IMR-90 (cell line): ENCODE measurements at regions not wholly inside any gene's neighbourhood (a gene's known extent, or its start where the extent isn't known, plus 50 kb on each side); places are given as distances from the start of the nearest gene placed in this dataset.

Experiments
- ATAC-seq: fragments of 200-7000 bp; cut with Tn5 transposase; 2 replicates; pipeline ENCODE4 v1.9.1; 2020; ENCODE audit warnings: low read depth, mild to moderate bottlenecking, moderate library complexity
- BruUV-seq: library from RNA; stranded (reverse); fragments of 400-500 nt; replicated peaks from 2 replicates; lab custom pipeline; 2021; lab: Mats Ljungman, UMichigan
- CTCF ChIA-PET: fragments of 300-600 bp; formaldehyde crosslinking; extraction: SDS; loops from one replicate; lab custom pipeline; 2021; ENCODE audit warnings: antibody characterized with exemption; lab: Yijun Ruan, JAX
- POLR2A ChIA-PET: fragments of 300-600 bp; sonication (Branson Sonifier 250); formaldehyde crosslinking; loops from one replicate; lab custom pipeline; 2022; ENCODE audit warnings: antibody characterized with exemption; ENCODE audit not compliant: unreplicated experiment; lab: Charles Lee
- DNase-seq: peaks from one replicate; pipeline ENCODE4 v3.0.0; 2013
- H2AFZ ChIP-seq: replicated peaks from 2 replicates; pipeline ENCODE3; 2013; ENCODE audit warnings: low read length, mild to moderate bottlenecking; ENCODE audit not compliant: poor library complexity
- H2AK5ac ChIP-seq: 2 replicates; pipeline ENCODE4 v1.6.1; 2013; ENCODE audit warnings: low read depth, low read length, inconsistent platforms
- H2AK9ac ChIP-seq: replicated peaks from 2 replicates; pipeline ENCODE3; 2013; ENCODE audit warnings: mild to moderate bottlenecking, low read depth, low read length, moderate library complexity; ENCODE audit not compliant: poor library complexity
- H2BK120ac ChIP-seq: 2 replicates; pipeline ENCODE4 v1.6.1; 2013; ENCODE audit warnings: low read depth, low read length, inconsistent platforms
- H2BK15ac ChIP-seq: 3 replicates; pipeline ENCODE4 v1.6.1; 2013; ENCODE audit warnings: low read depth, low read length, inconsistent platforms
- H2BK20ac ChIP-seq: 2 replicates; pipeline ENCODE4 v1.6.1; 2013; ENCODE audit warnings: low read depth, mild to moderate bottlenecking, inconsistent platforms, low read length, moderate library complexity
- H2BK5ac ChIP-seq: 2 replicates; pipeline ENCODE4 v1.6.1; 2013; ENCODE audit warnings: mild to moderate bottlenecking, low read depth, low read length, inconsistent platforms; ENCODE audit not compliant: poor library complexity, severe bottlenecking
- H3K14ac ChIP-seq: replicated peaks from 2 replicates; pipeline ENCODE4 v1.6.1; 2013; ENCODE audit warnings: low read depth, low read length, inconsistent platforms
- H3K18ac ChIP-seq: 2 replicates; pipeline ENCODE4 v1.6.1; 2013; ENCODE audit warnings: low read depth, low read length, control low read depth
- H3K23ac ChIP-seq: 2 replicates; pipeline ENCODE4 v1.6.1; 2013; ENCODE audit warnings: low read depth, low read length, inconsistent platforms
- H3K27ac ChIP-seq: 2 replicates; pipeline ENCODE4 v1.5.1; 2013; ENCODE audit warnings: mild to moderate bottlenecking, control low read depth, low read length; ENCODE audit not compliant: insufficient read depth
- H3K27me3 ChIP-seq: 2 replicates; pipeline ENCODE4 v1.6.1; 2013; ENCODE audit warnings: low read length; ENCODE audit not compliant: control insufficient read depth, insufficient read depth
- H3K36me3 ChIP-seq: 2 replicates; pipeline ENCODE4 v1.6.1; 2013; ENCODE audit warnings: low read length, mixed read lengths; ENCODE audit not compliant: control insufficient read depth, insufficient read depth
- H3K4ac ChIP-seq: 2 replicates; pipeline ENCODE4 v1.6.1; 2013; ENCODE audit warnings: low read depth, low read length, inconsistent platforms
- H3K4me1 ChIP-seq: 2 replicates; pipeline ENCODE4 v1.6.1; 2013; ENCODE audit warnings: low read length, mixed read lengths; ENCODE audit not compliant: control insufficient read depth, insufficient read depth
- H3K4me2 ChIP-seq: 2 replicates; pipeline ENCODE4 v1.6.1; 2013; ENCODE audit warnings: low read depth, mild to moderate bottlenecking, control low read depth, low read length, moderate library complexity
- H3K4me3 ChIP-seq: 2 replicates; pipeline ENCODE4 v1.5.1; 2013; ENCODE audit warnings: low read depth, mild to moderate bottlenecking, control low read depth, low read length, moderate library complexity; ENCODE audit not compliant: insufficient read depth
- H3K56ac ChIP-seq: 2 replicates; pipeline ENCODE4 v1.6.1; 2013; ENCODE audit warnings: low read length, inconsistent platforms; ENCODE audit not compliant: insufficient read depth; ENCODE audit errors: extremely low read depth
- H3K79me1 ChIP-seq, 2 experiments: 2 replicates each; pipeline ENCODE4 v1.6.1; 2013; ENCODE audit warnings: low read length in 2 of 2, inconsistent platforms in 1 of 2, low read depth in 1 of 2
- H3K9ac ChIP-seq: 2 replicates; pipeline ENCODE4 v1.6.1; 2013; ENCODE audit warnings: low read depth, low read length, control low read depth
- H3K9me1 ChIP-seq: 2 replicates; pipeline ENCODE4 v1.6.1; 2013; ENCODE audit warnings: low read length, inconsistent platforms; ENCODE audit not compliant: insufficient read depth
- H3K9me3 ChIP-seq: 2 replicates; pipeline ENCODE4 v1.6.1; 2013; ENCODE audit warnings: low read length; ENCODE audit not compliant: control insufficient read depth, insufficient read depth
- H4K20me1 ChIP-seq: 2 replicates; pipeline ENCODE4 v1.6.1; 2013; ENCODE audit warnings: low read length, inconsistent platforms; ENCODE audit not compliant: insufficient read depth
- H4K5ac ChIP-seq: 2 replicates; pipeline ENCODE4 v1.6.1; 2013; ENCODE audit warnings: mild to moderate bottlenecking, low read depth, low read length, control low read depth
- H4K8ac ChIP-seq, 2 experiments: 2 replicates each; pipeline ENCODE4 v1.6.1; 2013; ENCODE audit warnings: low read depth in 2 of 2, low read length in 2 of 2, control low read depth in 1 of 2, inconsistent platforms in 1 of 2
- H4K91ac ChIP-seq: 2 replicates; pipeline ENCODE4 v1.6.1; 2013; ENCODE audit warnings: low read depth, low read length, inconsistent platforms; ENCODE audit not compliant: insufficient read depth
- MXI1 ChIP-seq: IDR thresholded peaks from 2 replicates; pipeline ENCODE4 v1.6.1; 2012; ENCODE audit warnings: low read depth, mild to moderate bottlenecking, low read length, moderate library complexity, borderline replicate concordance
- RFX5 ChIP-seq: IDR thresholded peaks from 2 replicates; pipeline ENCODE4 v1.8.0; 2012; ENCODE audit warnings: low read depth, mild to moderate bottlenecking, low read length, moderate library complexity
- WGBS, 2 experiments: methylation state at CpG; one replicate each; pipeline versions ENCODE4 v1.1.5 to v1.1.7; 2013; ENCODE audit warnings: missing lambda C conversion rate in 2 of 2; ENCODE audit not compliant: insufficient read length in 1 of 2; ENCODE audit errors: extremely low coverage in 2 of 2; 5-methylcytosine and 5-hydroxymethylcytosine counted together
- dilution Hi-C: fragments of 300-500 bp; cut with HindIII; formaldehyde crosslinking; loops from one replicate; pipeline ENCODE4 v1.14.3; 2018; ENCODE audit warnings: low sequenced_read_pairs; ENCODE audit not compliant: unreplicated experiment
- in situ Hi-C: fragments of 300-500 bp; cut with MboI; formaldehyde crosslinking; loops from 3 replicates; pipeline ENCODE4 v1.14.3; 2019; ENCODE audit warnings: low sequenced_read_pairs, inconsistent platforms, mixed read lengths
- intact Hi-C: fragments of 100-400 bp; cut with micrococcal nuclease; formaldehyde crosslinking; loops from 2 replicates; pipeline ENCODE4 v1.10.0; 2022

DNA sequence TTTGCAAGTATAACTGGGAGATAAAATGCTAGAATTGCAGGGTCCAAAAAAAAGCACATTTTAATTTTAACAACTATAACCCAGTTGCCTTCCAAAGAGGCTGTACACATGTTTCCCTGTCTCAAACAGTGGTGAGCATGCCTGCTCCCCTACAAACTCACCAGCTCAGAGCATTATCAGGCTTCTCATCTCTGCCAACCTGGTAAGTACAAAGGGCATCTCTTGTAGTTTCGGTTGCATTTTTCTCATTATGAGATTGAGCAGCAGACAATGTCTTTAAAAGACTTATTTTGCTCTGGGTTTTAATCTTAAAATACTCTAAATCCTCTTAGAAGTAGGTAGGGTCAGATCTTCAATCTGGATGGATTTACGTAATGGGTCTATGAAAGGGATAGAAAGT, 107.1 kb upstream of the MSX2 start:
- DNase-seq (no peak), ATAC-seq (no peak)
- POLR2A ChIA-PET, result no interaction called here
- CTCF ChIA-PET, result interaction anchor here (1.1 kb wide), 1 partner anchor 8 kb away, joined by 3 read pairs; no protein-coding TSS in a partner anchor
- H3K9me3 ChIP-seq, result 0 out of 2 replicates have a peak, but pooled peaks cover 2% of the 10 kb centered on the region
- TF ChIP-seq RFX5 (no peak), MXI1 (no peak)
- no CpG with 5 or more reads among the region's 2 CpGs for WGBS, 2 experiments
- H3K9ac ChIP-seq, result no peak overlapping the region
- no peak overlapping the region for H4K8ac ChIP-seq
- no peak overlapping the region for H3K4ac ChIP-seq
- in situ Hi-C loops, result no loop called here
- H3K27me3 ChIP-seq, result peaks cover 5% of the 10 kb centered on the region; the same call in 1 of the 2 replicates
- H2AK5ac ChIP-seq, result no peak overlapping the region
- no peak overlapping the region for H3K23ac ChIP-seq
- no peak overlapping the region for H2AFZ ChIP-seq
- no peak overlapping the region for H4K91ac ChIP-seq
- no peaks in the 10 kb centered on the region for H3K79me1 ChIP-seq
- H3K36me3 ChIP-seq, result no peaks in the 10 kb centered on the region
- no peaks in the 10 kb centered on the region for H4K20me1 ChIP-seq
- no peak overlapping the region for H4K5ac ChIP-seq
- no peak overlapping the region for H3K4me2 ChIP-seq
- intact Hi-C loops, result no loop called here
- dilution Hi-C loops, result no loop called here
- no peak overlapping the region for H2BK5ac ChIP-seq
- no peak overlapping the region for H3K56ac ChIP-seq
- H3K9me1 ChIP-seq, result no peaks in the 10 kb centered on the region
- no TSS peak for BruUV-seq
- no peak overlapping the region for H3K18ac ChIP-seq
- no peak overlapping the region for H2BK20ac ChIP-seq
- H3K14ac ChIP-seq, result no peak overlapping the region
- H2BK120ac ChIP-seq, result no peak overlapping the region
- no peak overlapping the region for H3K27ac ChIP-seq
- no peak overlapping the region for H3K4me3 ChIP-seq
- no peak overlapping the region for H2AK9ac ChIP-seq
- H2BK15ac ChIP-seq, result no peak overlapping the region
- H3K4me1 ChIP-seq, result peaks cover 2% of the 10 kb centered on the region; the same call in 1 of the 2 replicates
